ENCODE measurements at regions not wholly inside any gene's neighbourhood (a gene's known extent, or its start where the extent isn't known, plus 50 kb on each side); places are given as distances from the start of the nearest gene placed in this dataset.

GRCh38 chr20:16916165-16916564 is 168.0 kb downstream of the OTOR start:
- intact Hi-C loops (cut with DNase I, micrococcal nuclease), result no loop called here
- Mint-ChIP-seq H3K36me3 (ENCODE audit: low read depth) (no peaks in the 10 kb centered on the region), H3K4me3 (no peak overlapping the region), H3K4me1 (ENCODE audit: low read depth) (no peaks in the 10 kb centered on the region), H3K27ac (no peak overlapping the region), H3K9me3 (no peaks in the 10 kb centered on the region), H3K27me3 (no peaks in the 10 kb centered on the region)
- no peak for DNase-seq
- Histone ChIP-seq H3K27me3 (ENCODE audit: control insufficient read depth in 1 of 2, insufficient read depth in 2 of 2, low read length in 2 of 2) (no peaks in the 10 kb centered on the region), H3K27ac (ENCODE audit: low read depth in 1 of 2, low read length in 2 of 2) (no peak overlapping the region), H3K9me3 (ENCODE audit: control insufficient read depth in 1 of 2, insufficient read depth in 1 of 2, low read length in 2 of 2) (peaks cover 0 to 19% of the 10 kb centered on the region in 2 experiments), H3K36me3 (ENCODE audit: insufficient read depth, low read length) (no peaks in the 10 kb centered on the region), H3K4me3 (ENCODE audit: low read length) (no peak overlapping the region), H3K4me1 (ENCODE audit: insufficient read depth, low read length) (no peaks in the 10 kb centered on the region)
- ChIA-PET CTCF (no interaction called here), POLR2A (no interaction called here)
- ATAC-seq (ENCODE audit: poor library complexity), result no peak
- TF ChIP-seq CTCF (IDR thresholded peaks at IDR 0.05), result no peak

DNA sequence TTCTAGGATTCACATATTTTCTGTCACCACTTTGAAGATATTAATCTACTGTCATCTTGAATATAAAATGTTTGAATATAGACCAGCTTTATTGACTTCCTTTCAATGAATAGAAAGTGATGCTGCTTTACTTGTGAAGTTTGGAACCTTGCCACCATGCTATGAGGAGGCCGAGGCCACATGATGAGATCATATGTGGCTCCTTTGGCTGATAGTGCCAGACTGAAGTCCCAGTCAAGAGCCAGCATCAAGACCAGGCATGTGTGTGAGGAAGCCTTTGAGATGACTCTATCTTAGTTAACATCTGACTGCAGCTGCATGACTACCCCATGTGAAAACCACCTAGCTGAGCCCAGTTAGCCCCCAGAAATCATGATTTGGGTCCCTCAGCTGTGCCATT is 169.5 kb downstream of the OTOR start:
- H3K9me3 Mint-ChIP-seq, result no peaks in the 10 kb centered on the region
- ChIA-PET CTCF (no interaction called here), POLR2A (no interaction called here)
- no peak for TF ChIP-seq CTCF (IDR thresholded peaks at IDR 0.05)
- H3K27ac ChIP-seq (ENCODE audit: low read depth in 1 of 2, low read length in 2 of 2), result no peak overlapping the region
- H3K4me3 ChIP-seq (ENCODE audit: low read length), result no peak overlapping the region
- no peak overlapping the region for H3K4me3 Mint-ChIP-seq
- no peaks in the 10 kb centered on the region for H3K36me3 ChIP-seq (ENCODE audit: insufficient read depth, low read length)
- peaks cover 0 to 19% of the 10 kb centered on the region in 2 experiments for H3K9me3 ChIP-seq (ENCODE audit: control insufficient read depth in 1 of 2, insufficient read depth in 1 of 2, low read length in 2 of 2)
- H3K27ac Mint-ChIP-seq, result no peak overlapping the region
- no peaks in the 10 kb centered on the region for H3K4me1 ChIP-seq (ENCODE audit: insufficient read depth, low read length)
- ATAC-seq (ENCODE audit: poor library complexity) (no peak), DNase-seq (no peak)
- H3K27me3 Mint-ChIP-seq, result no peaks in the 10 kb centered on the region
- H3K4me1 Mint-ChIP-seq (ENCODE audit: low read depth), result no peaks in the 10 kb centered on the region
- no peaks in the 10 kb centered on the region for H3K36me3 Mint-ChIP-seq (ENCODE audit: low read depth)
- intact Hi-C loops (cut with DNase I, micrococcal nuclease), result no loop called here
- H3K27me3 ChIP-seq (ENCODE audit: control insufficient read depth in 1 of 2, insufficient read depth in 2 of 2, low read length in 2 of 2), result no peaks in the 10 kb centered on the region

DNA sequence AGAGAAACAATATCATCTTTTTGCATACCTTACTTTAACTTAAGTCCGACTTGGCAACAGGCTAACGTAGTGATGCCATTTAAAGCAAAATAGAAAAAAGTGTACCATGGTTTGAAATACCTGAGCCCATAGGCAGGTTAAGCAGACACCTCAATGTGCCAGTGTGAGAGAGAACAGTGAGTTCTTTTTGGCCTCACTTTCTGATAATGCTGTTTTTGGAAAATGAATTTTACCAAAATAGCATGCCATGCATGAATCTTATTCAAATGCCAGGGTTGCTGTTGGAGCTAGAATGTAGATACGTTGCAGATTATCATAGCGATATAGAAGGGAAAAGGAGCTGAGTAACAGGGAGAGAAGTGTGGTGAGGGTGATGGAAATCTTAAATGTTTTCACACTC is 170.2 kb downstream of the OTOR start:
- ChIA-PET POLR2A (no interaction called here), CTCF (no interaction called here)
- H3K27me3 Mint-ChIP-seq, result no peaks in the 10 kb centered on the region
- no peak overlapping the region for H3K27ac ChIP-seq (ENCODE audit: low read depth in 1 of 2, low read length in 2 of 2)
- no peak overlapping the region for H3K4me3 Mint-ChIP-seq
- H3K4me3 ChIP-seq (ENCODE audit: low read length), result no peak overlapping the region
- H3K27ac Mint-ChIP-seq, result no peak overlapping the region
- no peaks in the 10 kb centered on the region for H3K9me3 Mint-ChIP-seq
- H3K4me1 Mint-ChIP-seq (ENCODE audit: low read depth), result no peaks in the 10 kb centered on the region
- H3K9me3 ChIP-seq (ENCODE audit: control insufficient read depth in 1 of 2, insufficient read depth in 1 of 2, low read length in 2 of 2), result peaks cover 0 to 12% of the 10 kb centered on the region in 2 experiments
- no peak for ATAC-seq (ENCODE audit: poor library complexity)
- no peak for DNase-seq
- H3K36me3 Mint-ChIP-seq (ENCODE audit: low read depth), result no peaks in the 10 kb centered on the region
- no peak for TF ChIP-seq CTCF (IDR thresholded peaks at IDR 0.05)
- no peaks in the 10 kb centered on the region for H3K4me1 ChIP-seq (ENCODE audit: insufficient read depth, low read length)
- H3K36me3 ChIP-seq (ENCODE audit: insufficient read depth, low read length), result no peaks in the 10 kb centered on the region
- intact Hi-C loops (cut with DNase I, micrococcal nuclease), result no loop called here
- no peaks in the 10 kb centered on the region for H3K27me3 ChIP-seq (ENCODE audit: control insufficient read depth in 1 of 2, insufficient read depth in 2 of 2, low read length in 2 of 2)

Measured in CD4-positive, alpha-beta T cell (primary cell).